ENCODE measurements at regions not wholly inside any gene's neighbourhood (a gene's known extent, or its start where the extent isn't known, plus 50 kb on each side); places are given as distances from the start of the nearest gene placed in this dataset.

DNA sequence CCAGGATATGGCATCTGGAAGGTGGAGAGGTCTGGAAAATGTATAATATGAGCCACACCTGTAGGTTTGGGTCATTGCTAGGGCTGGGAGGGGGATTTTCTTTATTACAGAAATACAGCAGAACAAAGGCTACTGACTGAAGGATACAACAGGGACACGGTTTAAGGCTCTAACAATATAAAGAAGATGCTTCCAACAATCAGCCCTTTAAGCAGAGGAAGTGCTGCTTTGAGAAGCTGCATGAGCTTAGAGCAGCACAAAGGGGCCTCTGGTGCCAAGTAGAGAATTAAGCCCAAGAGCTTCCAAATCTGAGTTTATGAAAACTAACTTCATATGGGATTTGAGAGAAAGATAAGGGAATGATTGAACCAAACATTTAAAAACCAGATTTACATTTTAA lies 174.5 kb upstream of the RMP24 start:
- no peaks in the 10 kb centered on the region for H3K36me3 Mint-ChIP-seq (ENCODE audit: low read depth)
- no peak overlapping the region for H3K4me3 Mint-ChIP-seq (ENCODE audit: unreplicated experiment)
- H3K4me1 Mint-ChIP-seq (ENCODE audit: low read depth): no peaks in the 10 kb centered on the region
- H3K27me3 Mint-ChIP-seq (ENCODE audit: low read depth): peaks cover 53% of the 10 kb centered on the region
- no peaks in the 10 kb centered on the region for H3K9me3 Mint-ChIP-seq (ENCODE audit: low read depth)
- TF ChIP-seq, protein P1, sequence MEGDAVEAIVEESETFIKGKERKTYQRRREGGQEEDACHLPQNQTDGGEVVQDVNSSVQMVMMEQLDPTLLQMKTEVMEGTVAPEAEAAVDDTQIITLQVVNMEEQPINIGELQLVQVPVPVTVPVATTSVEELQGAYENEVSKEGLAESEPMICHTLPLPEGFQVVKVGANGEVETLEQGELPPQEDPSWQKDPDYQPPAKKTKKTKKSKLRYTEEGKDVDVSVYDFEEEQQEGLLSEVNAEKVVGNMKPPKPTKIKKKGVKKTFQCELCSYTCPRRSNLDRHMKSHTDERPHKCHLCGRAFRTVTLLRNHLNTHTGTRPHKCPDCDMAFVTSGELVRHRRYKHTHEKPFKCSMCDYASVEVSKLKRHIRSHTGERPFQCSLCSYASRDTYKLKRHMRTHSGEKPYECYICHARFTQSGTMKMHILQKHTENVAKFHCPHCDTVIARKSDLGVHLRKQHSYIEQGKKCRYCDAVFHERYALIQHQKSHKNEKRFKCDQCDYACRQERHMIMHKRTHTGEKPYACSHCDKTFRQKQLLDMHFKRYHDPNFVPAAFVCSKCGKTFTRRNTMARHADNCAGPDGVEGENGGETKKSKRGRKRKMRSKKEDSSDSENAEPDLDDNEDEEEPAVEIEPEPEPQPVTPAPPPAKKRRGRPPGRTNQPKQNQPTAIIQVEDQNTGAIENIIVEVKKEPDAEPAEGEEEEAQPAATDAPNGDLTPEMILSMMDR (IDR thresholded peaks at IDR 0.05): no peak
- no peak for DNase-seq (ENCODE audit: low spot score)
- no peak overlapping the region for H3K27ac Mint-ChIP-seq (ENCODE audit: unreplicated experiment)

DNA sequence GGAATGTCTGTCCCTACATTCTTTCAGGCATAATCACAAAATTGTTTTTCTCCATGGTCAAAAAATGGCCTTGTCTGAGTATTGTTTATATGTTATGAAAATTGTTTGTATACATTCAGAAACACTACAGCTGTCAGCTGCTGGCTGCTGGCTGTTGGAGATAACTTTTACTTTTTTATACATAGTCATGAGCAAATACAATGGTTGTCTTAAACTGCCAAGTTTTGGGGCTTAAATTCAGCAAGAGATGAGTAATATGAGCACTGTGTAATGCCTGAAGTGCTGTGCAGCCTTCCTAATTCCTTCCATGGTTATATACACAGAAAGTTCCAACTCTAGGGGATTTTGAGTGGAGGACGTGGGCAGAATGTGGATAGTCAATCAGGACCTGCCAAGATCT lies 168.9 kb upstream of the RMP24 start:
- Mint-ChIP-seq H3K36me3 (ENCODE audit: low read depth) (no peaks in the 10 kb centered on the region), H3K27ac (ENCODE audit: unreplicated experiment) (no peak overlapping the region)
- DNase-seq (ENCODE audit: low spot score): no peak

DNA sequence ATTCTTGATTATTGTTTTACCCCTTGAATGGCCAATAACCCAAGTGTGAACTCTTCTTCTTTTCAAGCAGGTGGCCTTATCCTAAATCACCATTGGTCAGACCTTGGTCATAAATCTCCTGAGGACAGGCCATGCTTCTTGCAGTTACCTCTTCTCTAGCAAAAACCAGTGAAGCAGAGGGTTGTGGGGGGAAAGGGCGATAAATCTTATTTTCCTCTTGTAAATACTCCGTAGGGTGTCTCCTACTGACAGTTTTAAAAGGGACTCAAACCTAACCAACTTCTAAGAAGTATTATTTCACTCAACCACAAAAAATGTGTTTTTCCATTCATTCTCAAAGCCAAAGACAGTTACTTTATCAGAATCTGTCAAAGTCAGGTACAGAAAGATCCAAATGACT lies 168.1 kb upstream of the RMP24 start:
- peaks cover 35% of the 10 kb centered on the region for H3K27me3 Mint-ChIP-seq (ENCODE audit: low read depth)
- H3K27ac Mint-ChIP-seq (ENCODE audit: unreplicated experiment): no peak overlapping the region
- H3K36me3 Mint-ChIP-seq (ENCODE audit: low read depth): no peaks in the 10 kb centered on the region
- H3K4me3 Mint-ChIP-seq (ENCODE audit: unreplicated experiment): no peak overlapping the region
- no peaks in the 10 kb centered on the region for H3K9me3 Mint-ChIP-seq (ENCODE audit: low read depth)
- DNase-seq (ENCODE audit: low spot score): no peak
- peaks cover 3% of the 10 kb centered on the region for H3K4me1 Mint-ChIP-seq (ENCODE audit: low read depth)
- TF ChIP-seq, protein P1 (IDR thresholded peaks at IDR 0.05): no peak

More for the DNA sequence above, 168.9 kb upstream of the RMP24 start:
- Mint-ChIP-seq H3K4me1 (ENCODE audit: low read depth) (peaks cover 3% of the 10 kb centered on the region), H3K27me3 (ENCODE audit: low read depth) (peaks cover 32% of the 10 kb centered on the region), H3K4me3 (ENCODE audit: unreplicated experiment) (no peak overlapping the region), H3K9me3 (ENCODE audit: low read depth) (no peaks in the 10 kb centered on the region)
- TF ChIP-seq, protein P1 (IDR thresholded peaks at IDR 0.05): no peak

DNA sequence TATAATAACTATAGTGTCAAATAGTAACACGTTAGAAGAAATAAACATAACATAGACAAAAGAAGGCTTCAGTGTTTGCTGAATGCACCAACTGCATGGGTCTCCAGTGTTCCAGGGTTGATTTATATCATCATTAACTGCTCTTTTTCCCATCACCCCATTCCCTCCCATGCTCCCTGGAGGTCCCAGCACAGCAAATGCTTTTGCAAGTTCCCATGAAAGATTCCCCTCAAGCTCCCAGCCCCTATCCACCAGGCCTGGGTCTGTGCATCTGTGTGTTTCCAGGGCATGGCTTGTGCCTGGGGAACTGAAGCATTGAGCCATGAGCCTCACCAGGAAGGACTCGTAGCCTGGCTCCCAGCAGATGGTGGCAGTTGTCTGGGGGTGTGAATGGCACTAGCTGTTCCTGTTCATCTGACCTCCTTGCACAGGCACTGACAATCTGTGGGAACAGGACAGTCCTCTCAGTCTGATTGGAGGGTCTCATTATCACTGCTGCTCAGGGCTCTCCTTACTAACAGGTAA lies 164.6 kb upstream of the RMP24 start:
- Mint-ChIP-seq H3K4me3 (ENCODE audit: unreplicated experiment) (no peak overlapping the region), H3K36me3 (ENCODE audit: low read depth) (no peaks in the 10 kb centered on the region), H3K27me3 (ENCODE audit: low read depth) (peaks cover 28% of the 10 kb centered on the region), H3K4me1 (ENCODE audit: low read depth) (peaks cover 3% of the 10 kb centered on the region), H3K27ac (ENCODE audit: unreplicated experiment) (no peak overlapping the region), H3K9me3 (ENCODE audit: low read depth) (no peaks in the 10 kb centered on the region)
- DNase-seq (ENCODE audit: low spot score): no peak
- TF ChIP-seq, protein P1 (IDR thresholded peaks at IDR 0.05): no peak

DNA sequence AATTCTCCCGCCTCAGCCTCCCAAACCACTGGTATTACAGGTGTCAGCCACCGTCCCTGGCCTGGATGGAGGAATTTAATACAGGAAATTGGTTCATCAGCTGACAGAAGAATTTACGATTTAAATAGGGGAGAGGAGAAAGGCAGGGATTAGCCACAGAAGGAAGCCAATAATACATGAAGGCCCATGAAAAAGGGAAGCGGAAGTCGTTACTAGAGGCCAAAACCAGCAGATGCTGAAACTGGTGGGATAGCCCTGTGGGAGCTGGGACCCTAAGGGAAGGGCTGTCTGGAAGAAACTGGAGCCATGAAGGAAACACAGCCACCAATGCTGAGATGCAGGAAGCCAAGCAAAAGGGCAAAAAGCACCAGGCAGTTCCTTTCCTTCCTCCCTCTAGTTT lies 163.7 kb upstream of the RMP24 start:
- H3K9me3 Mint-ChIP-seq (ENCODE audit: low read depth): no peaks in the 10 kb centered on the region

More for the DNA sequence above, 163.7 kb upstream of the RMP24 start:
- Mint-ChIP-seq H3K36me3 (ENCODE audit: low read depth) (no peaks in the 10 kb centered on the region), H3K27ac (ENCODE audit: unreplicated experiment) (no peak overlapping the region), H3K27me3 (ENCODE audit: low read depth) (peaks cover 35% of the 10 kb centered on the region), H3K4me1 (ENCODE audit: low read depth) (no peaks in the 10 kb centered on the region), H3K4me3 (ENCODE audit: unreplicated experiment) (no peak overlapping the region)
- TF ChIP-seq, protein P1 (IDR thresholded peaks at IDR 0.05): no peak
- no peak for DNase-seq (ENCODE audit: low spot score)
